ENCODE measurements at regions not wholly inside any gene's neighbourhood (a gene's known extent, or its start where the extent isn't known, plus 50 kb on each side); places are given as distances from the start of the nearest gene placed in this dataset.

DNA sequence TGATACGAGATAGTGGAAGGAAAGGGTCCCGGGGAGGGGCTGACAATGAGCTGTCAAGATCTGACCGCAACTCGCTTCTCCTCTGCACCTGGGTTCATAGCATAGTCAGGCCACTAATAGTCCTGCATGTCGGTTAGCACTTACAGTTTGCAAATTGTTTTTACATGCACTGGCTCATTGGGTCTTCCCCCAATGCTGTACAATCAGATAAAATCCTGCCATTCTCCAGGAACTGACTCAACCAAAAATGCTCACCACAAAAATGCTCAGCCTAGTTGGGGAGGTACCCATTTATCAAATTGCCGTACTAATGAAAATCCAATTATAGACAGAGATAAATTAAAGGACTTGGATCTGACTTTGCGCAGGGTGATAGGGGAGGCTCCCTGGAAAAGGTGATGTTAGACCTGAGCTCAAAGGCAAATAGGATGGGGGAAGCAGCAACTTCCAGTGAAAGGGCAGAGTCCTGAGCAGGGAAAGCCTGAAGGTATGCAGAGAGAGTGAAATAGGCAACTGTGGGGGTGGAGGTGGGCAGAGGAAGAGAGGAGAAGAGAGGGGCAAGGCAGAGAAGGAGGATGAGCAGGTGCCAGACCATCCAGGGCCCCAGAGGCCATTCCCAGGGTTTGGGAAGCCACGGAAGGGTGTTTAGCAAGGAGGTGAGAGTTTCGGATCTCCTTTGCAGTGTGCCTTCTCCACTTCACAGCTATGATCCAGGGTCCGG is 326.1 kb upstream of the TSHZ3 start (continued):
- TF ChIP-seq POLR2A (IDR thresholded peaks at IDR 0.05; ENCODE audit: control extremely low read depth in 1 of 2, low read depth in 2 of 2, low read length in 2 of 2) = no peak
- TF ChIP-seq HDAC6 (IDR thresholded peaks at IDR 0.05; ENCODE audit: low read depth, low read length) = no peak
- TF ChIP-seq CBX5 (IDR thresholded peaks at IDR 0.05; ENCODE audit: low read depth, low read length) = no peak
- no peak for TF ChIP-seq SRF (IDR thresholded peaks at IDR 0.05; ENCODE audit: low read depth, low read length)
